ENCODE measurements at regions not wholly inside any gene's neighbourhood (a gene's known extent, or its start where the extent isn't known, plus 50 kb on each side); places are given as distances from the start of the nearest gene placed in this dataset.

- TF ChIP-seq CTCF (IDR thresholded peaks at IDR 0.05) (no peak), EP300 (IDR thresholded peaks at IDR 0.05) (no peak), POLR2AphosphoS5 (IDR thresholded peaks at IDR 0.05) (no peak)
Measured at GRCh38 chr9:74358959-74359358, 138.2 kb upstream of the RORB start.

Measured in upper lobe of left lung (tissue), 4 donors.